ENCODE measurements at regions not wholly inside any gene's neighbourhood (a gene's known extent, or its start where the extent isn't known, plus 50 kb on each side); places are given as distances from the start of the nearest gene placed in this dataset.

- FAIRE-seq: no peak
- in situ Hi-C loops (cut with MboI): no loop called here
- POLR2A ChIA-PET: interaction anchor here (0.9 kb wide), 1 partner anchor 15 kb away, joined by 4 read pairs; no protein-coding TSS in a partner anchor
Measured at GRCh38 chr5:124461941-124462340, 284.5 kb downstream of the ZNF608 start.

More at GRCh38 chr5:124461941-124462340, 284.5 kb downstream of the ZNF608 start:
- BruUV-seq (replicated peaks): no TSS peak
- Histone ChIP-seq H3K9ac (ENCODE audit: insufficient read depth in 1 of 2, low read depth in 2 of 2, low read length in 2 of 2) (no peak overlapping the region), H3K79me2 (ENCODE audit: control insufficient read depth, insufficient read depth, low read length) (no peaks in the 10 kb centered on the region), H3K27me3 (ENCODE audit: control insufficient read depth in 2 of 2, insufficient read depth in 2 of 2, low read length in 2 of 2) (no peaks in the 10 kb centered on the region), H3K9me3 (replicated peaks; ENCODE audit: control insufficient read depth, insufficient read depth, low read depth, low read length) (no peaks in the 10 kb centered on the region), H3K36me3 (ENCODE audit: control insufficient read depth, insufficient read depth, low read length) (no peaks in the 10 kb centered on the region), H2AFZ (ENCODE audit: low read depth, low read length) (no peak overlapping the region), H3K27ac (ENCODE audit: extremely low read depth, low read depth, low read length) (no peak overlapping the region), H3K4me1 (replicated peaks in 1 of 2; ENCODE audit: control insufficient read depth in 2 of 2, insufficient read depth in 2 of 2, low read length in 2 of 2) (no peaks in the 10 kb centered on the region), H3K9me1 (ENCODE audit: control insufficient read depth, insufficient read depth, low read length) (no peaks in the 10 kb centered on the region), H3K4me2 (ENCODE audit: insufficient read depth, low read length) (no peak overlapping the region), H3K4me3 (no peak overlapping the region), H4K20me1 (replicated peaks; ENCODE audit: control insufficient read depth, insufficient read depth, low read length) (no peaks in the 10 kb centered on the region)
- CTCF ChIA-PET (ENCODE audit: low intra/inter-chr PET ratio): no interaction called here
- WGBS (ENCODE audit: insufficient coverage, low coverage, missing lambda C conversion rate): 0% methylated on average over 5 of the region's 5 CpGs
- intact Hi-C loops (cut with micrococcal nuclease): no loop called here
- DNase-seq (ENCODE audit: extremely low read depth in 1 of 4, low spot score in 3 of 4): no peak
- TF ChIP-seq MLX (CRISPR knock-in tag; conservative IDR thresholded peaks at IDR 0.05) (no peak), CHCHD3 (CRISPR knock-in tag; IDR thresholded peaks at IDR 0.05) (no peak), RFX1 (IDR thresholded peaks at IDR 0.05) (no peak), HMGXB4 (CRISPR knock-in tag; IDR thresholded peaks at IDR 0.05) (no peak), ZFPM2 (CRISPR knock-in tag; IDR thresholded peaks at IDR 0.05) (no peak), ZNF584 (CRISPR knock-in tag; IDR thresholded peaks at IDR 0.05; ENCODE audit: low read depth) (no peak), TAF1 (IDR thresholded peaks at IDR 0.05; ENCODE audit: control insufficient read depth, extremely low read depth, insufficient read depth, low read length, severe bottlenecking) (no peak), NR0B1 (IDR thresholded peaks at IDR 0.05; ENCODE audit: partially characterized antibody) (no peak), ZHX1 (conservative IDR thresholded peaks at IDR 0.05; ENCODE audit: low read length) (no peak), MAX (CRISPR knock-in tag; IDR thresholded peaks at IDR 0.05) (no peak), NUFIP1 (IDR thresholded peaks at IDR 0.05; ENCODE audit: partially characterized antibody) (no peak)
- no peak for ATAC-seq

All from K562 (cell line).